SK-N-SH (cell line): ENCODE measurements at regions not wholly inside any gene's neighbourhood (a gene's known extent, or its start where the extent isn't known, plus 50 kb on each side); places are given as distances from the start of the nearest gene placed in this dataset.

ENCODE experiments used
- CTCF ChIA-PET: fragments of 300-600, 350-600 bp; formaldehyde crosslinking; extraction: SDS; loops from one replicate; lab custom pipeline; 2021; lab: Yijun Ruan, JAX
- POLR2A ChIA-PET: fragments of 350-600 bp; sonication (Branson Sonifier 250); formaldehyde crosslinking; extraction: SDS; loops from one replicate; lab custom pipeline; 2020; ENCODE audit warnings: antibody characterized with exemption, inconsistent platforms; lab: Yijun Ruan, JAX
- DNase-seq: peaks from one replicate; pipeline ENCODE4 v3.0.0; 2012
- H2AFZ ChIP-seq: fragments of 200-600 bp; sonication (generic); 2 replicates; pipeline ENCODE4 v1.8.1; 2016; ENCODE audit warnings: antibody characterized with exemption, mild to moderate bottlenecking, low read depth
- H3F3A ChIP-seq: fragments of 200-600 bp; sonication (generic); replicated peaks from 2 replicates; pipeline ENCODE3; 2016; ENCODE audit warnings: antibody characterized with exemption, mild to moderate bottlenecking; ENCODE audit not compliant: insufficient read depth
- H3K27ac ChIP-seq, 2 experiments: fragments of 200-500 bp in 1 of 2; fragments of 200-600 bp in 1 of 2; sonication (Bioruptor generic) in 1 of 2; sonication (generic), shearing (Covaris generic) in 1 of 2; 2 replicates each; pipeline versions ENCODE4 v1.5.1 to v1.6.1; 2014 to 2016; ENCODE audit warnings: low read depth in 2 of 2, inconsistent platforms in 1 of 2, low read length in 1 of 2, mild to moderate bottlenecking in 1 of 2, mixed read lengths in 1 of 2
- H3K27me3 ChIP-seq: fragments of 200-600 bp; sonication (generic), shearing (Covaris generic); 2 replicates; pipeline ENCODE4 v1.6.1; 2016; ENCODE audit warnings: mixed run types; ENCODE audit not compliant: insufficient read depth
- H3K36me3 ChIP-seq, 2 experiments: fragments of 200-500 bp in 1 of 2; fragments of 200-600 bp in 1 of 2; sonication (Bioruptor generic) in 1 of 2; sonication (generic) in 1 of 2; replicated peaks in 1 of 2; 2 replicates each; pipeline versions ENCODE3 to v1.5.1; 2014 to 2016; ENCODE audit warnings: low read length in 1 of 2, mild to moderate bottlenecking in 1 of 2; ENCODE audit not compliant: insufficient read depth in 2 of 2, control insufficient read depth in 1 of 2
- H3K4me1 ChIP-seq, 2 experiments: fragments of 200-500 bp in 1 of 2; fragments of 200-600 bp in 1 of 2; sonication (Bioruptor generic) in 1 of 2; sonication (generic), shearing (Covaris generic) in 1 of 2; 2 replicates each; pipeline versions ENCODE4 v1.5.1 to v1.6.1; 2014 to 2016; ENCODE audit warnings: low read depth in 1 of 2, low read length in 1 of 2, mixed run types in 1 of 2; ENCODE audit not compliant: insufficient read depth in 2 of 2, control insufficient read depth in 1 of 2
- H3K4me2 ChIP-seq: fragments of 200-600 bp; sonication (generic), shearing (Covaris generic); 2 replicates; pipeline ENCODE4 v1.6.1; 2017; ENCODE audit warnings: mixed run types
- H3K4me3 ChIP-seq, 2 experiments: fragments of 200-500 bp in 1 of 2; fragments of 200-600 bp in 1 of 2; sonication (Bioruptor generic) in 1 of 2; sonication (generic), shearing (Covaris generic) in 1 of 2; 2 replicates each; pipeline versions ENCODE4 v1.5.1 to v1.8.1; 2014 to 2016; ENCODE audit warnings: low read depth in 2 of 2, inconsistent platforms in 1 of 2, low read length in 1 of 2, mild to moderate bottlenecking in 1 of 2, mixed read lengths in 1 of 2, moderate library complexity in 1 of 2
- H3K79me2 ChIP-seq: fragments of 200-600 bp; sonication (generic); 2 replicates; pipeline ENCODE4 v1.8.1; 2017; ENCODE audit warnings: mild to moderate bottlenecking; ENCODE audit not compliant: insufficient read depth
- H3K9ac ChIP-seq: fragments of 200-600 bp; sonication (generic); 2 replicates; pipeline ENCODE4 v1.6.1; 2017; ENCODE audit warnings: mixed run types
- H3K9me2 ChIP-seq: fragments of 200-600 bp; sonication (generic); 2 replicates; pipeline ENCODE4 v1.6.1; 2017; ENCODE audit warnings: mixed run types
- H3K9me3 ChIP-seq: fragments of 200-600 bp; sonication (generic); 2 replicates; pipeline ENCODE4 v1.6.1; 2017; ENCODE audit warnings: mixed run types, mild to moderate bottlenecking, moderate library complexity
- H4K20me1 ChIP-seq: fragments of 200-600 bp; sonication (generic); 2 replicates; pipeline ENCODE4 v1.6.1; 2017; ENCODE audit warnings: mild to moderate bottlenecking, mixed run types; ENCODE audit not compliant: insufficient read depth
- CHD2 ChIP-seq: fragments of 150-350 bp; IDR thresholded peaks from 2 replicates; pipeline ENCODE4 v1.6.1; 2018; ENCODE audit warnings: low read length; ENCODE audit not compliant: partially characterized antibody
- EP300 ChIP-seq, 2 experiments: IDR thresholded peaks; 2 replicates each; pipeline versions ENCODE4 v1.4.0 to v1.6.1; 2012; ENCODE audit warnings: borderline replicate concordance in 1 of 2, low read depth in 1 of 2, low read length in 1 of 2
- FOXM1 ChIP-seq: IDR thresholded peaks from 2 replicates; pipeline ENCODE4 v1.4.0; 2012; ENCODE audit warnings: low read depth, mild to moderate bottlenecking
- GATA2 ChIP-seq: sonication (generic); formaldehyde crosslinking; IDR thresholded peaks from 2 replicates; pipeline ENCODE4 v1.5.0; 2020; ENCODE audit warnings: mild to moderate bottlenecking, missing genetic modification reagents
- MEF2A ChIP-seq: IDR thresholded peaks from 2 replicates; pipeline ENCODE4 v1.4.0; 2012; ENCODE audit warnings: low read depth, borderline replicate concordance
- MXI1 ChIP-seq: IDR thresholded peaks from 2 replicates; pipeline ENCODE4 v1.6.1; 2012; ENCODE audit warnings: mild to moderate bottlenecking, low read depth, low read length, improper control_type of control experiment
- POLR2AphosphoS5 ChIP-seq: IDR thresholded peaks from 2 replicates; pipeline ENCODE4 v1.6.1; 2012; ENCODE audit warnings: low read depth, low read length
- SMC3 ChIP-seq: IDR thresholded peaks from 2 replicates; pipeline ENCODE4 v1.6.1; 2012; ENCODE audit warnings: low read depth, low read length, improper control_type of control experiment
- TEAD4 ChIP-seq: IDR thresholded peaks from 2 replicates; pipeline ENCODE4 v1.4.0; 2012; ENCODE audit warnings: mild to moderate bottlenecking, borderline replicate concordance; ENCODE audit not compliant: insufficient read depth
- TF ChIP-seq, protein P1 (sequence below): IDR thresholded peaks from 2 replicates; pipeline ENCODE4 v1.6.1; 2012; ENCODE audit warnings: mild to moderate bottlenecking, low read depth, low read length, moderate library complexity
- TF ChIP-seq, protein P2 (sequence below): IDR thresholded peaks from 2 replicates; pipeline ENCODE4; 2012
- TF ChIP-seq, protein P3 (sequence below): IDR thresholded peaks from 2 replicates; pipeline ENCODE4 v1.4.0; 2012; ENCODE audit warnings: low read depth
- TF ChIP-seq, protein P4 (sequence below): fragments of 150-350 bp; IDR thresholded peaks from 2 replicates; pipeline ENCODE4 v1.6.1; 2016; ENCODE audit warnings: mild to moderate bottlenecking, low read depth, low read length

DNA sequence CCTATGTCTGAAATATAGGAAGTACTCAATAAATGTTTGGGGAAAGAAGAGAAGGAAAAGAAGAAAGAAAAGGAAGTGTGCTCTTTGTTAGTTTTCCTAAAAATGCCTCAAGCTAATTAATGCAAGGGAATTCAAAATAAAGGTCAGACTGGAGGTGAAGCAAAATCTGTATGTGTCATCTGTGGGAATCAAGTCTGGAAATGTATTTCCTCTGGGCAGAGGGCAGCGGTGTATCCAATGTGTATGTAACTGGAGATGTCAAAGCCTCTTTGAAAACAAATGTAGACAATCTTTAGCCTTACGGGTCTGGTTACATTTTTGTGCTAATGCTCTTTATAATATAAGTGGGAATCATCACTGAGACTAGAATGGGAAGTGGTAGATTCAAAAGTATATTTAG is 471.4 kb downstream of the MAN2A1 start (continued):
- TF ChIP-seq, protein P1, sequence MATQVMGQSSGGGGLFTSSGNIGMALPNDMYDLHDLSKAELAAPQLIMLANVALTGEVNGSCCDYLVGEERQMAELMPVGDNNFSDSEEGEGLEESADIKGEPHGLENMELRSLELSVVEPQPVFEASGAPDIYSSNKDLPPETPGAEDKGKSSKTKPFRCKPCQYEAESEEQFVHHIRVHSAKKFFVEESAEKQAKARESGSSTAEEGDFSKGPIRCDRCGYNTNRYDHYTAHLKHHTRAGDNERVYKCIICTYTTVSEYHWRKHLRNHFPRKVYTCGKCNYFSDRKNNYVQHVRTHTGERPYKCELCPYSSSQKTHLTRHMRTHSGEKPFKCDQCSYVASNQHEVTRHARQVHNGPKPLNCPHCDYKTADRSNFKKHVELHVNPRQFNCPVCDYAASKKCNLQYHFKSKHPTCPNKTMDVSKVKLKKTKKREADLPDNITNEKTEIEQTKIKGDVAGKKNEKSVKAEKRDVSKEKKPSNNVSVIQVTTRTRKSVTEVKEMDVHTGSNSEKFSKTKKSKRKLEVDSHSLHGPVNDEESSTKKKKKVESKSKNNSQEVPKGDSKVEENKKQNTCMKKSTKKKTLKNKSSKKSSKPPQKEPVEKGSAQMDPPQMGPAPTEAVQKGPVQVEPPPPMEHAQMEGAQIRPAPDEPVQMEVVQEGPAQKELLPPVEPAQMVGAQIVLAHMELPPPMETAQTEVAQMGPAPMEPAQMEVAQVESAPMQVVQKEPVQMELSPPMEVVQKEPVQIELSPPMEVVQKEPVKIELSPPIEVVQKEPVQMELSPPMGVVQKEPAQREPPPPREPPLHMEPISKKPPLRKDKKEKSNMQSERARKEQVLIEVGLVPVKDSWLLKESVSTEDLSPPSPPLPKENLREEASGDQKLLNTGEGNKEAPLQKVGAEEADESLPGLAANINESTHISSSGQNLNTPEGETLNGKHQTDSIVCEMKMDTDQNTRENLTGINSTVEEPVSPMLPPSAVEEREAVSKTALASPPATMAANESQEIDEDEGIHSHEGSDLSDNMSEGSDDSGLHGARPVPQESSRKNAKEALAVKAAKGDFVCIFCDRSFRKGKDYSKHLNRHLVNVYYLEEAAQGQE = no peak
- TF ChIP-seq EP300 (IDR thresholded peaks at IDR 0.05; ENCODE audit: borderline replicate concordance in 1 of 2, low read depth in 1 of 2, low read length in 1 of 2) (no peak), CHD2 (no peak), MEF2A (no peak), POLR2AphosphoS5 (no peak), TEAD4 (no peak)

DNA sequence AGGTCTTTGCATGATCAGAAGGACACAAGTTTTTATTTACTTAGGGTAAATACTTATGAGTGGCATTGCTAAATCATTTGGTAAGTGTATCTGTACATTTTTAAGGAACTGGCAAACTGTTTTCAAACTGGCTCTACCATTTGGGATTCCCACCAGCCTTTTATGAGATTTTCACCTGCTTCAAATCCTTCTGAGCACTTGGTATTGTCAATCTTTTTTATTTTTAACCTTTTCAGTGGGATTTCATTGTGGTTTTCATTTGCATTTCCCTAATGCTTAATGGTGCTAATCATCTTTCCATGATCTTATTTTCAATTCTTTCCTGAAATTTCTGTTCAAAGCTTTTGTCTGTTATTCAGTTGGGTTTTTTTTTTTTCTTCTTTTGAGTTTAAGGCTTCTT is 475.6 kb downstream of the MAN2A1 start:
- Histone ChIP-seq H3K9me2 (no peaks in the 10 kb centered on the region), H3K4me3 (no peak overlapping the region), H4K20me1 (no peaks in the 10 kb centered on the region), H3K36me3 (no peaks in the 10 kb centered on the region), H3K79me2 (no peaks in the 10 kb centered on the region), H2AFZ (no peak overlapping the region), H3K27ac (no peak overlapping the region), H3K27me3 (no peaks in the 10 kb centered on the region), H3K4me2 (no peak overlapping the region), H3K4me1 (no peaks in the 10 kb centered on the region), H3F3A (no peaks in the 10 kb centered on the region), H3K9me3 (no peaks in the 10 kb centered on the region), H3K9ac (no peak overlapping the region)
- ChIA-PET CTCF (no interaction called here), POLR2A (no interaction called here)
- no peak for DNase-seq
- TF ChIP-seq, protein P2, sequence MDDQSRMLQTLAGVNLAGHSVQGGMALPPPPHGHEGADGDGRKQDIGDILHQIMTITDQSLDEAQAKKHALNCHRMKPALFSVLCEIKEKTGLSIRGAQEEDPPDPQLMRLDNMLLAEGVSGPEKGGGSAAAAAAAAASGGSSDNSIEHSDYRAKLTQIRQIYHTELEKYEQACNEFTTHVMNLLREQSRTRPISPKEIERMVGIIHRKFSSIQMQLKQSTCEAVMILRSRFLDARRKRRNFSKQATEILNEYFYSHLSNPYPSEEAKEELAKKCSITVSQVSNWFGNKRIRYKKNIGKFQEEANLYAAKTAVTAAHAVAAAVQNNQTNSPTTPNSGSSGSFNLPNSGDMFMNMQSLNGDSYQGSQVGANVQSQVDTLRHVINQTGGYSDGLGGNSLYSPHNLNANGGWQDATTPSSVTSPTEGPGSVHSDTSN = no peak
- TF ChIP-seq, protein P3, sequence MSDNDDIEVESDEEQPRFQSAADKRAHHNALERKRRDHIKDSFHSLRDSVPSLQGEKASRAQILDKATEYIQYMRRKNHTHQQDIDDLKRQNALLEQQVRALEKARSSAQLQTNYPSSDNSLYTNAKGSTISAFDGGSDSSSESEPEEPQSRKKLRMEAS = no peak
- TF ChIP-seq TEAD4 (no peak), MXI1 (no peak), MEF2A (no peak), SMC3 (no peak), GATA2 (CRISPR knock-in tag) (no peak), FOXM1 (no peak)
- TF ChIP-seq, protein P4, sequence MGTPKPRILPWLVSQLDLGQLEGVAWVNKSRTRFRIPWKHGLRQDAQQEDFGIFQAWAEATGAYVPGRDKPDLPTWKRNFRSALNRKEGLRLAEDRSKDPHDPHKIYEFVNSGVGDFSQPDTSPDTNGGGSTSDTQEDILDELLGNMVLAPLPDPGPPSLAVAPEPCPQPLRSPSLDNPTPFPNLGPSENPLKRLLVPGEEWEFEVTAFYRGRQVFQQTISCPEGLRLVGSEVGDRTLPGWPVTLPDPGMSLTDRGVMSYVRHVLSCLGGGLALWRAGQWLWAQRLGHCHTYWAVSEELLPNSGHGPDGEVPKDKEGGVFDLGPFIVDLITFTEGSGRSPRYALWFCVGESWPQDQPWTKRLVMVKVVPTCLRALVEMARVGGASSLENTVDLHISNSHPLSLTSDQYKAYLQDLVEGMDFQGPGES = no peak
